Loucy (cell line): ENCODE measurements at regions not wholly inside any gene's neighbourhood (a gene's known extent, or its start where the extent isn't known, plus 50 kb on each side); places are given as distances from the start of the nearest gene placed in this dataset.

ENCODE experiments used
- H2AFZ ChIP-seq: fragments of 200-600 bp; sonication (generic); 2 replicates; pipeline ENCODE4 v1.6.0; 2016; ENCODE audit warnings: antibody characterized with exemption, mild to moderate bottlenecking, low read length, moderate library complexity
- H3F3A ChIP-seq: fragments of 200-600 bp; 2 replicates; pipeline ENCODE4 v1.6.0; 2016; ENCODE audit warnings: antibody characterized with exemption, low read depth, mild to moderate bottlenecking
- H3K27me3 ChIP-seq: fragments of 200-600 bp; sonication (generic); 2 replicates; pipeline ENCODE4 v1.6.1; 2014; ENCODE audit warnings: low read length, mild to moderate bottlenecking; ENCODE audit not compliant: insufficient read depth, poor library complexity, severe bottlenecking
- H3K36me3 ChIP-seq: fragments of 200-600 bp; sonication (generic); 2 replicates; pipeline ENCODE4 v1.6.1; 2016; ENCODE audit warnings: low read length; ENCODE audit not compliant: insufficient read depth
- H3K4me1 ChIP-seq: fragments of 200-600 bp; sonication (generic); 2 replicates; pipeline ENCODE4 v1.5.1; 2014; ENCODE audit warnings: low read length, mild to moderate bottlenecking; ENCODE audit not compliant: insufficient read depth, poor library complexity, severe bottlenecking
- H3K4me2 ChIP-seq: fragments of 200-600 bp; sonication (generic); 2 replicates; pipeline ENCODE4 v1.6.0; 2014; ENCODE audit warnings: antibody characterized with exemption, low read length, low read depth, mild to moderate bottlenecking; ENCODE audit not compliant: poor library complexity, severe bottlenecking
- H3K4me3 ChIP-seq: fragments of 200-600 bp; sonication (generic); 2 replicates; pipeline ENCODE4 v1.5.1; 2014; ENCODE audit warnings: low read length, mild to moderate bottlenecking, mixed read lengths; ENCODE audit not compliant: poor library complexity, severe bottlenecking
- H3K79me2 ChIP-seq: fragments of 200-600 bp; sonication (generic); 2 replicates; pipeline ENCODE4 v1.6.1; 2014; ENCODE audit warnings: low read length; ENCODE audit not compliant: insufficient read depth
- H3K9ac ChIP-seq: fragments of 200-600 bp; sonication (generic); 2 replicates; pipeline ENCODE4 v1.6.0; 2014; ENCODE audit warnings: mild to moderate bottlenecking, low read depth, low read length, moderate library complexity; ENCODE audit not compliant: poor library complexity, severe bottlenecking
- H3K9me2 ChIP-seq: fragments of 200-600 bp; sonication (generic); replicated peaks from 2 replicates; pipeline ENCODE4 v1.6.1; 2016; ENCODE audit warnings: low read depth, low read length, mixed read lengths
- H3K9me3 ChIP-seq: fragments of 200-600 bp; sonication (generic); 2 replicates; pipeline ENCODE4 v1.6.1; 2014; ENCODE audit warnings: mild to moderate bottlenecking, antibody characterized with exemption, low read length, low read depth; ENCODE audit not compliant: insufficient read depth
- H4K20me1 ChIP-seq: fragments of 200-600 bp; sonication (generic); 2 replicates; pipeline ENCODE4 v1.6.0; 2014; ENCODE audit warnings: antibody characterized with exemption, low read length, mild to moderate bottlenecking; ENCODE audit not compliant: insufficient read depth, poor library complexity, severe bottlenecking
- EZH2phosphoT487 ChIP-seq: fragments of 200-600 bp; IDR thresholded peaks from 2 replicates; pipeline ENCODE4 v1.6.1; 2018; ENCODE audit warnings: antibody characterized with exemption, mild to moderate bottlenecking, moderate library complexity, borderline replicate concordance
- TF ChIP-seq, protein P1 (sequence below): fragments of 200-600 bp; sonication (generic); conservative IDR thresholded peaks from 2 replicates; pipeline ENCODE4 v1.5.1; 2014; ENCODE audit warnings: mild to moderate bottlenecking, antibody characterized with exemption, low read length

DNA sequence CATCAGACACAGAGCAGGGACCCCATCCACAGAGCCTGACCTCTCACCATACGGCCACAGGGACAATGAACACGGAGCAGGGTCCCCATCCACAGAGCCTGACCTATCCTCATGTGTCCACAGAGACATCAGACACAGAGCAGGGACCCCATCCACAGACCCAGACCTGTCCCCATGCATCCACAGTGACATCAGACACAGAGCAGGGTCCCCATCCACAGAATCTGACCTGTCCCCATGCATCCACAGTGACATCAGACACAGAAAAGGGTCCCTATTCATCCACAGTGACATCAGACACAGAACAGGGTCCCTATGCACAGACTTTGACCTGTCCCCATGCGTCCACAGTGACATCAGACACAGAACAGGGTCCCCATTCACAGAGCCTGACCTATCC lies 325.1 kb upstream of the RAB6C start:
- H3K36me3 ChIP-seq: no peaks in the 10 kb centered on the region
- no peak overlapping the region for H2AFZ ChIP-seq
- no peaks in the 10 kb centered on the region for H3F3A ChIP-seq
- no peak overlapping the region for H3K4me3 ChIP-seq
- no peaks in the 10 kb centered on the region for H3K27me3 ChIP-seq
- no peaks in the 10 kb centered on the region for H3K79me2 ChIP-seq
- no peak overlapping the region for H3K4me2 ChIP-seq
- H4K20me1 ChIP-seq: no peaks in the 10 kb centered on the region
- H3K9ac ChIP-seq: no peak overlapping the region
- H3K9me3 ChIP-seq: no peaks in the 10 kb centered on the region
- H3K9me2 ChIP-seq: no peaks in the 10 kb centered on the region
- no peaks in the 10 kb centered on the region for H3K4me1 ChIP-seq
- no peak for TF ChIP-seq EZH2phosphoT487
- TF ChIP-seq, protein P1, sequence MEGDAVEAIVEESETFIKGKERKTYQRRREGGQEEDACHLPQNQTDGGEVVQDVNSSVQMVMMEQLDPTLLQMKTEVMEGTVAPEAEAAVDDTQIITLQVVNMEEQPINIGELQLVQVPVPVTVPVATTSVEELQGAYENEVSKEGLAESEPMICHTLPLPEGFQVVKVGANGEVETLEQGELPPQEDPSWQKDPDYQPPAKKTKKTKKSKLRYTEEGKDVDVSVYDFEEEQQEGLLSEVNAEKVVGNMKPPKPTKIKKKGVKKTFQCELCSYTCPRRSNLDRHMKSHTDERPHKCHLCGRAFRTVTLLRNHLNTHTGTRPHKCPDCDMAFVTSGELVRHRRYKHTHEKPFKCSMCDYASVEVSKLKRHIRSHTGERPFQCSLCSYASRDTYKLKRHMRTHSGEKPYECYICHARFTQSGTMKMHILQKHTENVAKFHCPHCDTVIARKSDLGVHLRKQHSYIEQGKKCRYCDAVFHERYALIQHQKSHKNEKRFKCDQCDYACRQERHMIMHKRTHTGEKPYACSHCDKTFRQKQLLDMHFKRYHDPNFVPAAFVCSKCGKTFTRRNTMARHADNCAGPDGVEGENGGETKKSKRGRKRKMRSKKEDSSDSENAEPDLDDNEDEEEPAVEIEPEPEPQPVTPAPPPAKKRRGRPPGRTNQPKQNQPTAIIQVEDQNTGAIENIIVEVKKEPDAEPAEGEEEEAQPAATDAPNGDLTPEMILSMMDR: no peak

DNA sequence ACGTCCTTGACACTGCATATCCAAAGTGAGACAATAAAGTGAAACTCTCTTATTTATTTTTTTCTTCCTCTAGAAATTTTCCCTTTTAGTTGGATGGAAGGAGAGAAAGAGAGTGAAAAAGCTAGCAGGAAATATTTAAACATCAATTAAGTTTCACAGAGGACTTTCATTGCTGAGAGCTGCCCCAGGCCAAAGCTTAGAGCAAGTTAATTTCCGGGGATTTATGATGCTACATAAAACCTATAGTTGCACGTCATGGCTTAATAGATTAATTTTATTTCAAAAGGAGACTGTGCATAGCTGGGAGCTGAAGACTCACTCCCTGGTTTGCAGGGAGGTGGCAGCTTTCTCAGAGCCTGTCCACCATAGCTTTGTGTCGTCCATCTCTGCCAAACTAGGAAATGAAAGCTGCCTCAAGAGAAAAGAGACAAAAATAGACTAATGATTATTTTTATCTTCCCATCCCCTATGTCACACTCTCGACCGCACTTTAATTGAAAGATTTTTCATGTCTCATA lies 323.3 kb upstream of the RAB6C start:
- H4K20me1 ChIP-seq: no peaks in the 10 kb centered on the region
- no peaks in the 10 kb centered on the region for H3K27me3 ChIP-seq
- no peak overlapping the region for H3K4me3 ChIP-seq
- H3K36me3 ChIP-seq: no peaks in the 10 kb centered on the region
- H3K9ac ChIP-seq: no peak overlapping the region
- H3K4me2 ChIP-seq: no peak overlapping the region
- no peaks in the 10 kb centered on the region for H3F3A ChIP-seq
- H2AFZ ChIP-seq: no peak overlapping the region
- TF ChIP-seq EZH2phosphoT487: no peak
- TF ChIP-seq, protein P1: no peak
- H3K79me2 ChIP-seq: no peaks in the 10 kb centered on the region
- H3K9me3 ChIP-seq: no peaks in the 10 kb centered on the region
- H3K4me1 ChIP-seq: no peaks in the 10 kb centered on the region
- H3K9me2 ChIP-seq: no peaks in the 10 kb centered on the region

DNA sequence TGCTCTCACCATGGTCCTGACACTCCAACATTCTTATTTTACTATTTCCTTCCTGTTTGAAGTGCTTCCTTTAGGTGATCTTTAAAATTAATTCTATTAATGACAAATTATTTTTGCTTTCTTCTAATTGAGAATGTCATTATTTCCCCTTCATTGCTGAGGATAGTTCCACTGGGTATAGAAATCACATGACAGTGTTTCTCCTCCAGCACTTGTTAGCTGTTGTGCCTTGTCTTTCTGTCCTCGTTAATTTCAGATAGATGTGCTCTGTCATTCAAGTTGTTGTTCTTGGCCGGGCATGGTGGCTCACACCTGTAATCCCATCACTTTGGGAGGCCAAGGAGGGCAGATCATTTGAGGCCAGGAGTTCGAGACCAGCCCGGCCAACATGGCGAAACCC lies 321.0 kb upstream of the RAB6C start:
- no peak for TF ChIP-seq EZH2phosphoT487
- TF ChIP-seq, protein P1: no peak
- Histone ChIP-seq H4K20me1 (no peaks in the 10 kb centered on the region), H3K9me3 (no peaks in the 10 kb centered on the region), H3K9ac (no peak overlapping the region), H3F3A (no peaks in the 10 kb centered on the region), H3K4me3 (no peak overlapping the region), H3K79me2 (no peaks in the 10 kb centered on the region), H2AFZ (no peak overlapping the region), H3K4me2 (no peak overlapping the region), H3K4me1 (no peaks in the 10 kb centered on the region), H3K36me3 (no peaks in the 10 kb centered on the region), H3K9me2 (no peaks in the 10 kb centered on the region), H3K27me3 (no peaks in the 10 kb centered on the region)
